ENCODE measurements at regions not wholly inside any gene's neighbourhood (a gene's known extent, or its start where the extent isn't known, plus 50 kb on each side); places are given as distances from the start of the nearest gene placed in this dataset.
"Not testable (repeated sequence)": the region's sequence is repeated elsewhere in the genome, so short reads cannot be mapped to it uniquely, and the experiment has no call there.

DNA sequence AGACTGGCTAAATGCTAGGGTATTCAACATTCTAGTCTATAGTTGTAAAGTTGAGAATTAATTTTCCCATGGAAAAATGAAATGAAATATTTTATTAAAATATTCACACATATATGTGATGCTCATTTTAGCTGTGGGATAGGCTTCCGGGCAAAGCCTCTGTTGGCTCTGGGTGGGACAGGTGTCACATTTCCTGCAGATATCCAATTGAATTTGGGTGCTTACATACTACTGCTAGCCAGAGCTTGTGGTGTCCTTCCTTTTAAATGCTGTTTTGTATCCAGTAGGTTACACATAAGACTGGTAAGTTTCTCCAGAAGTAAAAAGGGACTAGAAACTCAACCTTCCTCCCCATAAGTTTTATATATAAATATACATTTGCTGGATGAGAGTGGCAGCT, 73.8 kb downstream of the RPRM start:
- Histone ChIP-seq H3K9me3 (ENCODE audit: control insufficient read depth, low read length) (no peaks in the 10 kb centered on the region), H3K27ac (no peak overlapping the region)

DNA sequence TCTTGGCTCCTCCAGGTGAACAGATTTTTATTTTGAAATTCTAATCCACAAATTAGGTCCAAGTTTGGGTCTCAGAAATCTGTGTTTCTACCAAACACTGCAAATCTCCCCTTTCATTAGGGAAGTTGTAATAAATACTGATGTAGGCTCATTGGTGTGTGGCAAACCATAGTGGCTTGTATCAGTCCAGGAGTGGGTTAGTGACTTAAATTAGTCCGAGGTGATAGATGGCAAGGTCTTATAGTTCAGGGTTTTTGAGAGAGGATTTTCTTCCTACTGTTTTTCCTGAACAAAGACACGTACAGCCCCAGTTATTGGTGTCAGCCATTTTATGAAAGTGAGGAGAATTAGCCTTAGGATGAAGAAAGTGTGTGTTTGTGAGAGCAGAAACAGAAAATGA, 74.6 kb downstream of the RPRM start:
- no peaks in the 10 kb centered on the region for H3K36me3 ChIP-seq (ENCODE audit: control insufficient read depth, insufficient read depth, low read length)

More for the DNA sequence above, 73.8 kb downstream of the RPRM start:
- Histone ChIP-seq H3K36me3 (ENCODE audit: control insufficient read depth, insufficient read depth, low read length) (no peaks in the 10 kb centered on the region), H3K79me2 (no peaks in the 10 kb centered on the region), H3K4me1 (no peaks in the 10 kb centered on the region), H3K27me3 (ENCODE audit: control insufficient read depth, insufficient read depth, low read length) (no peaks in the 10 kb centered on the region), H3K4me2 (ENCODE audit: low read length) (no peak overlapping the region), H2AFZ (no peak overlapping the region), H3K4me3 (ENCODE audit: low read depth, low read length) (no peak overlapping the region), H3K9ac (no peak overlapping the region)
- no peak for TF ChIP-seq CTCF (IDR thresholded peaks at IDR 0.05)

GRCh38 chr2:153403352-153403751, 75.2 kb downstream of the RPRM start:
- not testable (repeated sequence) for H2AFZ ChIP-seq; H3K36me3 ChIP-seq (ENCODE audit: control insufficient read depth, insufficient read depth, low read length); H3K4me2 ChIP-seq (ENCODE audit: low read length)

More for the DNA sequence above, 74.6 kb downstream of the RPRM start:
- Histone ChIP-seq H3K4me1 (no peaks in the 10 kb centered on the region), H3K79me2 (no peaks in the 10 kb centered on the region), H3K27ac (no peak overlapping the region), H2AFZ (no peak overlapping the region), H3K4me2 (ENCODE audit: low read length) (no peak overlapping the region), H3K4me3 (ENCODE audit: low read depth, low read length) (no peak overlapping the region), H3K27me3 (ENCODE audit: control insufficient read depth, insufficient read depth, low read length) (no peaks in the 10 kb centered on the region), H3K9ac (no peak overlapping the region), H3K9me3 (ENCODE audit: control insufficient read depth, low read length) (no peaks in the 10 kb centered on the region)
- TF ChIP-seq CTCF (IDR thresholded peaks at IDR 0.05), result no peak

DNA sequence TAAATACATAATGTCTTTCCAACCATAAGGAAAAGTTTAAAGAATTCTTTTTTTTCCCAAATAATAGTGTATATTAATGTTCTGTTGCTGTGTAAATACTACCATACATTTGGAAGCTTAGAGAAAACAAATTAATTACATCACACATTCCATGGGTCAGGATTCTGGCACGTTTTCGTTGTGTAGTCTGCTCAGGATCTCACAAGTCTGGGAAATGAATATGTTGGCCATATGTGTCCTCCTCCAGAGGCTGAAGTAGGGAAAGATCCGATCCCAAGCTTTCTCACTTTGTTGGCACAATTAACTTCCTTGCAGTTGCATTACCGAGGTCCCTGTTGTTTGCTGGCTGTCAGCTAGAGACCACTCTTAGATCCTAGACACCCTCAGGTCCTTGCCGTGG, 83.9 kb downstream of the RPRM start:
- Histone ChIP-seq H3K9me3 (ENCODE audit: control insufficient read depth, low read length) (no peaks in the 10 kb centered on the region), H3K4me3 (ENCODE audit: low read depth, low read length) (no peak overlapping the region), H3K79me2 (no peaks in the 10 kb centered on the region), H3K27ac (no peak overlapping the region), H3K9ac (no peak overlapping the region), H3K36me3 (ENCODE audit: control insufficient read depth, insufficient read depth, low read length) (no peaks in the 10 kb centered on the region), H3K27me3 (ENCODE audit: control insufficient read depth, insufficient read depth, low read length) (no peaks in the 10 kb centered on the region), H3K4me1 (no peaks in the 10 kb centered on the region), H2AFZ (no peak overlapping the region), H3K4me2 (ENCODE audit: low read length) (no peak overlapping the region)
- TF ChIP-seq CTCF (IDR thresholded peaks at IDR 0.05), result no peak

More at GRCh38 chr2:153403352-153403751, 75.2 kb downstream of the RPRM start:
- not testable (repeated sequence) for H3K9ac ChIP-seq; H3K27me3 ChIP-seq (ENCODE audit: control insufficient read depth, insufficient read depth, low read length); H3K4me3 ChIP-seq (ENCODE audit: low read depth, low read length); H3K4me1 ChIP-seq; H3K79me2 ChIP-seq; H3K27ac ChIP-seq; H3K9me3 ChIP-seq (ENCODE audit: control insufficient read depth, low read length)

DNA sequence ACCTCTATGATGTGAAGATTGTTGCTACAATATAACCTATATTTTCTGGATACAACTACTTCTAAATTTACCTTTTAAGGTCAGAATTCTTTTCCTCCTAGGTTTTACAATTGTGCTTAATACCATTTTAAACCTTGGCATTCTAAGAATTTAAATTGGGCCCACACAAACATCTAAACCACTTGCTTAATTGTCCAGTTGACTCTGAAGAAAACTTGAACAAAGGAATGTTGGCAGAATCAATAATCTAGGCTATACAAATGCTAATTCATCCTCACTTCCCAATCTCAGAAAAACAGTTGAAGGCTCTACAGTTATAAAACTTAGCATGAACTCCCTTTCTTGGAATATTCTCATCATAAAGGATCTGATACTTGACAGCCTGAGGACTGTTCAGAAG, 84.3 kb downstream of the RPRM start:
- Histone ChIP-seq H3K9me3 (ENCODE audit: control insufficient read depth, low read length) (no peaks in the 10 kb centered on the region), H3K4me1 (no peaks in the 10 kb centered on the region), H3K4me2 (ENCODE audit: low read length) (no peak overlapping the region), H3K4me3 (ENCODE audit: low read depth, low read length) (no peak overlapping the region), H3K79me2 (no peaks in the 10 kb centered on the region), H3K9ac (no peak overlapping the region), H3K27me3 (ENCODE audit: control insufficient read depth, insufficient read depth, low read length) (no peaks in the 10 kb centered on the region), H3K36me3 (ENCODE audit: control insufficient read depth, insufficient read depth, low read length) (no peaks in the 10 kb centered on the region), H3K27ac (no peak overlapping the region), H2AFZ (no peak overlapping the region)
- TF ChIP-seq CTCF (IDR thresholded peaks at IDR 0.05), result no peak

Measured in parathyroid adenoma (tissue), 2 donors.